Bone marrow (tissue), 2 donors: ENCODE measurements at regions not wholly inside any gene's neighbourhood (a gene's known extent, or its start where the extent isn't known, plus 50 kb on each side); places are given as distances from the start of the nearest gene placed in this dataset.
"Not testable (repeated sequence)": the region's sequence is repeated elsewhere in the genome, so short reads cannot be mapped to it uniquely, and the experiment has no call there.

Experiments used
- DNase-seq, 2 donors: peaks; one replicate each; lab custom pipeline; 2025; lab: John Stamatoyannopoulos, UW

- DNase-seq: not testable (repeated sequence)
These were observed 342.2 kb downstream of the CEP170 start for GRCh38 chr1:242912855-242913254.

- DNase-seq: not testable (repeated sequence)
These were observed 354.5 kb downstream of the CEP170 start for GRCh38 chr1:242900558-242900957.

- no peak for DNase-seq
These were observed 364.8 kb downstream of the CEP170 start for GRCh38 chr1:242890192-242890741.

- DNase-seq: no peak
These were observed 361.6 kb upstream of the PLD5 start for GRCh38 chr1:242886137-242886536.

- not testable (repeated sequence) for DNase-seq
These were observed 355.5 kb upstream of the PLD5 start for GRCh38 chr1:242880022-242880421.

GRCh38 chr1:242877743-242878142, 353.2 kb upstream of the PLD5 start:
- no peak for DNase-seq

- no peak for DNase-seq
These were observed 352.7 kb upstream of the PLD5 start for GRCh38 chr1:242877229-242877628.

- no peak for DNase-seq
These were observed 351.5 kb upstream of the PLD5 start for GRCh38 chr1:242876030-242876429.

- DNase-seq: no peak
These were observed 349.2 kb upstream of the PLD5 start for GRCh38 chr1:242873661-242874060.

- DNase-seq: no peak
These were observed 348.0 kb upstream of the PLD5 start for GRCh38 chr1:242872521-242872920.

- no peak for DNase-seq
These were observed 347.1 kb upstream of the PLD5 start for GRCh38 chr1:242871471-242872030.

GRCh38 chr1:242870966-242871365, 346.5 kb upstream of the PLD5 start:
- DNase-seq: no peak

- no peak for DNase-seq
These were observed 331.8 kb upstream of the PLD5 start for GRCh38 chr1:242856289-242856688.

- DNase-seq: no peak
These were observed 330.0 kb upstream of the PLD5 start for GRCh38 chr1:242854466-242854865.

- no peak for DNase-seq
These were observed 323.0 kb upstream of the PLD5 start for GRCh38 chr1:242847390-242847993.

GRCh38 chr1:242842094-242842493, 317.6 kb upstream of the PLD5 start:
- DNase-seq: no peak

- no peak for DNase-seq
These were observed 314.6 kb upstream of the PLD5 start for GRCh38 chr1:242839101-242839500.

- DNase-seq: no peak
These were observed 311.9 kb upstream of the PLD5 start for GRCh38 chr1:242836423-242836822.

- no peak for DNase-seq
These were observed 304.3 kb upstream of the PLD5 start for GRCh38 chr1:242828828-242829227.

- DNase-seq: no peak
These were observed 303.7 kb upstream of the PLD5 start for GRCh38 chr1:242828199-242828598.

- DNase-seq: no peak
These were observed 303.0 kb upstream of the PLD5 start for GRCh38 chr1:242827538-242827937.

GRCh38 chr1:242826701-242827336, 302.3 kb upstream of the PLD5 start:
- DNase-seq: no peak

GRCh38 chr1:242824435-242824834, 299.9 kb upstream of the PLD5 start:
- DNase-seq: no peak
